ENCODE measurements at regions not wholly inside any gene's neighbourhood (a gene's known extent, or its start where the extent isn't known, plus 50 kb on each side); places are given as distances from the start of the nearest gene placed in this dataset.

DNA sequence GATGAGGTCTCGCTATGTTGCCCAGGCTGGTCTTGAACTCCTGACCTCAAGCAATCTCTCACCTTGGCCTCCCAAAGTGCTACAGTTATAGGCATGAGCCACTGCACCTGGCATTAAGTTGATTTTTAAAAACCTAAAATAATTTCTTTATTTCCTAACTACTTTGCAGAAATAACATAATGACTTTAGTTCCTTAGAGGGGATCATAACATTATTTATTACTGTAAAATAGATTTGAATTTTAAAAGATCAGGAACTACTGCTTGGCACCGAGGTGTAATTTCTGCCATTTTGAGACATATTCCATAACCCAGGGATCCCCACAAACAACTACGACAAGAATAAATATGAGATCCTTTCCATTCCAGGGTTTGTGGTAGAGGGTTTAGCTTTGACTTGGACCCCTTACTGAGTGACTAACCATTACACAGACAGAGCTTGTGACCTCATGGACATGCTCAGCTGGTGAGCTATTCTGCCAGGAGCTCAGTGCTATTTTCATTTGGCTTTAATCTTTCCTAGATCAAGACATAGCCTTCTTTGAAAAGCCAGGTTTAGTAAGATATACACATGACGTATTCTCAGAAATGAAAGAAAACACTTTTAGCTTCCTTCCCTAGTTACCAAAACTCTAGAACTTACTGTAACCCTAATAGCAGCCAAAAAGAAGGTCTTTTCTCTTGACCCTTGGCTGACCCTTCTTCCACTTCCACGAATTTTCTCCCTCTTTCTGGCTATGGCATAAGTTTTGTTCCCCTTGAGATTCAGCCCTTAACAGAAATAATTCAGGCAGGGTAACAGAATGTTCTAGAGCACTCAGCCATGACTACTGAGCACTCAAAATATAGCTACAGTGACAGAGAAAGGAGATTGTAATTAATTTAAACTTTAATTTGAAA, 75.1 kb upstream of the NUDT4 start:
- peaks cover 3% of the 10 kb centered on the region for H3K4me1 Mint-ChIP-seq (ENCODE audit: low read depth)
- CTCF ChIA-PET: interaction anchor here (1.4 kb wide), 1 partner anchor 205 kb away, joined by 3 read pairs; no protein-coding TSS in a partner anchor
- ATAC-seq: no peak
- peaks cover 4% of the 10 kb centered on the region for H3K36me3 Mint-ChIP-seq (ENCODE audit: low read depth)
- POLR2A ChIA-PET: no interaction called here
- no peak for DNase-seq
- H3K9me3 Mint-ChIP-seq (ENCODE audit: insufficient read depth): peaks cover 5% of the 10 kb centered on the region
- H3K4me3 Mint-ChIP-seq: no peak overlapping the region
- peaks cover 8% of the 10 kb centered on the region for H3K27me3 Mint-ChIP-seq (ENCODE audit: low read depth)
- H3K27ac Mint-ChIP-seq: no peak overlapping the region

DNA sequence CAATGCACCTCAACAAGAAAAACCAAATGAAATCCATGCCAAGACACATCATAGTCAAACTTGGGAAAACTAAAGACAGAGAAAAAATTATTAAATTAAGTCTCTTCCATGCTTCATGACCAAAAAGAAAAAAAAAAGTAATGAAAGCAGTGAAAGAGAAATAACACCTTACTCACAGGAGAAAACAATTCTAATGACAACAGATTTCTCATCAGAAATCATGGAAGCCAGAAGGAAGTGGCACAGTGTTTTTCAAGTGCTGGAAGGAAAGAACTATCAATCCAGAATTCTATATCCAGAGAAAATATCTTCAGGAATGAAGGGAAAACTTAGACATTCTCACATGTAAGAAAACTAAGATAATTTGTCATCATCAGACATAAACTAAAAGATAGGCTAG, 71.1 kb upstream of the NUDT4 start:
- H3K27ac Mint-ChIP-seq: no peak overlapping the region
- no peak for ATAC-seq
- DNase-seq: no peak
- H3K4me1 Mint-ChIP-seq (ENCODE audit: low read depth): peaks cover 3% of the 10 kb centered on the region
- H3K9me3 Mint-ChIP-seq (ENCODE audit: insufficient read depth): peaks cover 5% of the 10 kb centered on the region
- ChIA-PET CTCF (no interaction called here), POLR2A (no interaction called here)
- H3K36me3 Mint-ChIP-seq (ENCODE audit: low read depth): peaks cover 4% of the 10 kb centered on the region
- H3K27me3 Mint-ChIP-seq (ENCODE audit: low read depth): peaks cover 9% of the 10 kb centered on the region
- H3K4me3 Mint-ChIP-seq: no peak overlapping the region

DNA sequence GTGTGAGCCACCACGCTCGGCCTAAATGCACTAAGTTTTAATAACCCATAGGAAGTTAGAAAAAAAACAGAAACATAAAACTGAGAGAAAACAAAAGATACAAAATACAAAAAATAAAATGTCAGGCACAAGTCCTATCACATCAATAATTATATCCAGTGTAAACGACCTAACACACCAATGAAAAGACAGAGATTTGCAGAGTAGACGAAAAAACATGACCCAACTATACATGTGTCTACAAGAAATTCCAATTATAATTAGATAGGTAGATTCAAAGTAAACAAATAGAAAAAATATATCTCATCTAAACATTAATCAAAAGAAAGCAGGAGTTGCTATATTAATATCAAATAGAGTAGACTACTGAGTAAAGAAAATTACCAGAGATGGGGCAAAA, 69.4 kb upstream of the NUDT4 start:
- Mint-ChIP-seq H3K27ac (no peak overlapping the region), H3K4me1 (ENCODE audit: low read depth) (no peaks in the 10 kb centered on the region), H3K4me3 (no peak overlapping the region), H3K27me3 (ENCODE audit: low read depth) (peaks cover 9% of the 10 kb centered on the region), H3K9me3 (ENCODE audit: insufficient read depth) (peaks cover 5% of the 10 kb centered on the region), H3K36me3 (ENCODE audit: low read depth) (peaks cover 4% of the 10 kb centered on the region)
- no peak for DNase-seq
- CTCF ChIA-PET: no interaction called here
- POLR2A ChIA-PET: no interaction called here
- ATAC-seq: no peak

DNA sequence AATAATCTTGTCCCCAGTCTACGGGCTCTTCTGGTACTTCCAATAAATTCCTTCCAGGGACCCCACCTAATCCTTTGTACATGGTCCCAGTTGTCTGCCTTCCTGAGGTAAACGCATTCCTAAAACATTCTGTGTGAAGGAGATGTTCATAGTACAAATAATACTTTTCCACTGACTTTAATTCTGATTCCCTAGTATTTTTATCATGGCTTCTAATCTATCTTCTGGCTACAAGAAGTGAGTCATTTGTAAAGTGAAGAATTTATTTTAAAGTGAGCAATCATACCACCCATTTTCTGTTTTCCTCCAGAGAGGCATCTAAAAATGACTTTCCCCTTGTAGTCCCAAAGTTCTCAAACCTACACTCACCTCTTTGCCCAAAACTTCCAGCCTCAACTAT, 65.9 kb upstream of the NUDT4 start:
- no peaks in the 10 kb centered on the region for H3K9me3 Mint-ChIP-seq (ENCODE audit: insufficient read depth)
- no peak overlapping the region for H3K4me3 Mint-ChIP-seq
- H3K27me3 Mint-ChIP-seq (ENCODE audit: low read depth): peaks cover 2% of the 10 kb centered on the region
- DNase-seq (no peak), ATAC-seq (no peak)
- POLR2A ChIA-PET: no interaction called here
- no peaks in the 10 kb centered on the region for H3K4me1 Mint-ChIP-seq (ENCODE audit: low read depth)
- H3K36me3 Mint-ChIP-seq (ENCODE audit: low read depth): no peaks in the 10 kb centered on the region
- H3K27ac Mint-ChIP-seq: no peak overlapping the region
- CTCF ChIA-PET: no interaction called here

DNA sequence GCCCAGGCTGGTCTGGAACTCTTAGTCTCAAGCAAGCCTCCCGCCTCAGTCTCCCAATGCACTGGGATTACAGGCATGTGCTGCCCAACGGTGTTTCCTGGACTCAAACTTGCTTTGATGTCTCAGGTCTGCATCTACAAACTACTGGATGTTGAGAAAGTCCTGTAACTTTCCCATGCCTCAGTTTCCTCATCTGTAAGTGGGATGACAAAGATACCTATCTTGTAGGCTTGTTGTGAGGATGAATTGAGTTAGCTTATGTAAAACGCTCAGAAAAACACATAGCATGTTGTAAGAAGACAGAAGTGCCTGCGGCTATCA, 63.6 kb upstream of the NUDT4 start:
- DNase-seq: no peak
- H3K36me3 Mint-ChIP-seq (ENCODE audit: low read depth): no peaks in the 10 kb centered on the region
- no peak overlapping the region for H3K27ac Mint-ChIP-seq
- H3K4me3 Mint-ChIP-seq: no peak overlapping the region
- no peak for ATAC-seq
- ChIA-PET POLR2A (no interaction called here), CTCF (interaction anchor here (1.6 kb wide), 1 partner anchor 14 kb away, joined by 4 read pairs; no protein-coding TSS in a partner anchor)
- H3K9me3 Mint-ChIP-seq (ENCODE audit: insufficient read depth): no peaks in the 10 kb centered on the region
- no peaks in the 10 kb centered on the region for H3K4me1 Mint-ChIP-seq (ENCODE audit: low read depth)
- H3K27me3 Mint-ChIP-seq (ENCODE audit: low read depth): no peaks in the 10 kb centered on the region

DNA sequence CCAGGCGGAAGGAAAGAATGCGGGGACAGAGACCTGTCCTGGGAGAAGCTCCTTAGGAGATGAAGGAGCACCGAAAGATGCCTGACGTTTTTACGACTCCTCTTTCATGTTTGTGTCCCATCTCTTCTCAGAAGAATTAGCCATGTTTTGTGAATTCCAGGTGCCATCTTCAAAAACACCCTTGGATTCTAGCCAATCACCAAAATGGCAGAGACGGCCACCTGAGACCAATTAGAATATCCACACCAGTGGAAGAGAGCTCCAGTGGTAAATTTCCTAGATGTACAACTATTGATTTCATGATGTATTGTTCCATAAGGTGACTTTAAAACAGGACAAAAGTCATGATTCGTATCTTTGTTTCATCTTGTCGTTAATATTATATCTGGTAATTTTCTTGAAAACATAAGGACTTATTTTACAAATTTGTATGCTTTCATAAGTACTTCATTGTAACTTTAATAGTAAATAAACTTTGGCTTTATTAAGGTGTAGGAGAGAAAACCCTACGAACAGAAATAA, 62.3 kb upstream of the NUDT4 start:
- no peaks in the 10 kb centered on the region for H3K9me3 Mint-ChIP-seq (ENCODE audit: insufficient read depth)

DNA sequence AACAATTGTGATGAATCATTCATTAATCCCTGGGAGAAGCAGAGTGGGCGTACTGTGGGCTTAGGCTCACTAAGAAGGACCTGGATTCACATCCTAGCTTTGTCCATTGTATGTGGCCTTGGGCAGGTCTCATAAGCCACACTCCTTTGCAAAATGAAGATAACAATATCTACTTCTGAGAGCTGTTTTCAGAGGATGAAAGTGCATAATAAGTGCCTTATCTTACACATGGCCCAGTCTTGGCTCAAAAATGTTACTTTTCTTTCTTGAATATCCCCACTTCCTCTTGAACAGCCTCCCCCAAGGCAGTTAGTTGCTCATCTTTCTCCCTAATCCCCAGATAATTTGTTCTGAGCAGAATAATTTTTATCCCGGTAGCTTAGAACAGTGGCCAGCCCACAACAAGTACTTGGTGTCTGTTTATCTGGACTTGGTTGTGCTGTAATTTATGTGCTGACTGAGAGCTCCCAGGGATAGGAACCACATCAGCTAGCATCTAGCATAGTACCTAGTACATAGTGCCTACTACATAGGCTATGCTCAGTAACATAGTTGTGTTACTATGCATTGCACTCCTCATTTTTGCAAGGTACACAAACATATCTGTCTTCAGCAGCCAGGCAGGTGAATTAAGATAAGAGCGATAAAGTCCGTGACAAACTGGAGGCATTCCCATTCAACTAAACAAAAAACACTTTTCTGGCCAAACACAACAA, 61.7 kb upstream of the NUDT4 start:
- ChIA-PET POLR2A (interaction anchor here (0.7 kb wide), 1 partner anchor 82 kb away, joined by 3 read pairs; no protein-coding TSS in a partner anchor), CTCF (no interaction called here)

More for the DNA sequence above, 62.3 kb upstream of the NUDT4 start:
- ATAC-seq (no peak), DNase-seq (no peak)
- POLR2A ChIA-PET: no interaction called here
- Mint-ChIP-seq H3K36me3 (ENCODE audit: low read depth) (no peaks in the 10 kb centered on the region), H3K4me1 (ENCODE audit: low read depth) (no peaks in the 10 kb centered on the region), H3K4me3 (no peak overlapping the region), H3K27me3 (ENCODE audit: low read depth) (no peaks in the 10 kb centered on the region), H3K27ac (no peak overlapping the region)
- CTCF ChIA-PET: no interaction called here

DNA sequence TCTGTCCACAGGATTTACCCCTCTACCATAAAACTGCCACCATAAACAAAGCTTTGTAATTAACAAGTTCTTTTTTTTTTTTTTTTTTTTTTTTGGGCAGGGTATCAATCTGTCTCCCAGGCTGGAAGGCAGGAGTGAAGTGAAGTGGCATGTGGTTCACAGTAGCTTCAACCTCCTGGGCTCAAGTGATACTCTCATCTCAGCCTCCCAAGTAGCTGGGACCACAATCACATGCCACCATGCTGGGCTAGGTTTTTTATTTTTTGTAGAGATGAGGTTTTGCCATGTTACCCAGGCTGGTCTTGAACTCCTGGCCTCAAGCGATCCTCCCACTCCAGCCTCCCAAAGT, 61.1 kb upstream of the NUDT4 start:
- H3K4me1 Mint-ChIP-seq (ENCODE audit: low read depth): no peaks in the 10 kb centered on the region
- H3K36me3 Mint-ChIP-seq (ENCODE audit: low read depth): no peaks in the 10 kb centered on the region
- H3K4me3 Mint-ChIP-seq: no peak overlapping the region
- no peaks in the 10 kb centered on the region for H3K27me3 Mint-ChIP-seq (ENCODE audit: low read depth)
- ATAC-seq (no peak), DNase-seq (no peak)
- ChIA-PET POLR2A (interaction anchor here (0.7 kb wide), 1 partner anchor 81 kb away, joined by 3 read pairs; no protein-coding TSS in a partner anchor), CTCF (interaction anchor here (1.5 kb wide), 1 partner anchor 15 kb away, joined by 3 read pairs; no protein-coding TSS in a partner anchor)
- H3K9me3 Mint-ChIP-seq (ENCODE audit: insufficient read depth): no peaks in the 10 kb centered on the region
- no peak overlapping the region for H3K27ac Mint-ChIP-seq

More for the DNA sequence above, 61.7 kb upstream of the NUDT4 start:
- Mint-ChIP-seq H3K36me3 (ENCODE audit: low read depth) (no peaks in the 10 kb centered on the region), H3K27ac (no peak overlapping the region), H3K4me1 (ENCODE audit: low read depth) (no peaks in the 10 kb centered on the region), H3K9me3 (ENCODE audit: insufficient read depth) (no peaks in the 10 kb centered on the region), H3K4me3 (no peak overlapping the region), H3K27me3 (ENCODE audit: low read depth) (no peaks in the 10 kb centered on the region)
- DNase-seq: no peak
- no peak for ATAC-seq

DNA sequence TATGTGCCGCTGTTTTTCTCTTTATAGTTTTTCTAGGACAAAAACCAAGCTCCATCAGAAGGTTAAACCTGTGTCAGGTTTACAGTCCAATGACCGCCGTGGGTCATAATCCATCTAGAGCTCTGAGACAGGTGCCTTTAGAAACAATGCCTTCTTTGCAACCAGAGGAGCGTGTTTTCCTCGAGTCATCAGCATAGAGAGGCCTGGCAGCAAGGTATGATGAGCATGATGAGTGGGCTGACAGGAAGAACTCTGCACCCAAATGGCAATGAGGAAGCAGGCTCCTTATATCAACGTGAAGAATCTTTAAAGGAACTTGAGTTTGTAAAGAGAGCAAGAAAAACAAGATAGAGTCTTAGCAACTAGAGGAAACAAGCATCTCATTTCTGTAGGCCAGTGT, 60.5 kb upstream of the NUDT4 start:
- CTCF ChIA-PET: interaction anchor here (1.5 kb wide), 1 partner anchor 16 kb away, joined by 3 read pairs; no protein-coding TSS in a partner anchor
- ATAC-seq (no peak), DNase-seq (no peak)
- Mint-ChIP-seq H3K9me3 (ENCODE audit: insufficient read depth) (no peaks in the 10 kb centered on the region), H3K36me3 (ENCODE audit: low read depth) (no peaks in the 10 kb centered on the region), H3K27me3 (ENCODE audit: low read depth) (no peaks in the 10 kb centered on the region), H3K27ac (no peak overlapping the region), H3K4me3 (no peak overlapping the region), H3K4me1 (ENCODE audit: low read depth) (no peaks in the 10 kb centered on the region)
- POLR2A ChIA-PET: no interaction called here

DNA sequence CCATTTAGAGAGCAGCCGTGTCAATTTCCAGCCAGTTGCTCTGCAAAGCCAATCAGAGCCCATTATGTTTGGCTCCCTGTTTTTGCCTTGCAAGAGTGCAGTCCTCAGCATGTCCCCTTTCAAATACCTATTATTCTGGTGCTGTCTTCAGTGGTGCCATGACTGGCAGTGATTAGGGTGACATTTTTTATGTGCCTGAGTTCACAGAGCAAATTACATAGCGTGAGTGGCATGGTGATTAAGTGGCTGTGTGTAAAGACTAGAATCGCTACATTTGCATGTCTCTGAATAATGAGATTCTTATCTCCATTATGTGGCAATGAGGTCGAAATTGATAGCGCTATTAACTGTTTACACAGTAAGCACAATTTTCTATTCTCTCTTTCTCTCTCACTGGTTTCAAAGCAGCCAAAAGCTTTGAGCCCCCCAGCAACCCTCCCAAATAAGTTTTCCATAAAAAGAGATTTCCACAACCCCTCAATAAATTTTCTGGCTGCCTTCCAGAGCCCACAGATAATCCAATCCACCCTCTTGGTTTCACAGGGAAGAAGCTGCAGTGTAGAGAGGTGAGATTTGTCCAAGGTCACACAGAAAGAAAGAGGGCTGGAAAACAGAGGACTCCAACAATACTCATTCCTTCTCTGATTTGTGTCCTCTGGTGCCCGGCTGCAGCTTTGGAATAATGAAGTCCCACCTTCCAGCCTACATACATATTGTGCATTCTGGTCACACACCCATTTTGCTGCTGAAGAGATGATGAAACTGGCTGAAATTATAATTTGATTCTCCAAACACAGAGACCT, 58.8 kb upstream of the NUDT4 start:
- ATAC-seq: no peak
- ChIA-PET POLR2A (no interaction called here), CTCF (no interaction called here)
- Mint-ChIP-seq H3K9me3 (ENCODE audit: insufficient read depth) (no peaks in the 10 kb centered on the region), H3K4me3 (no peak overlapping the region), H3K27ac (no peak overlapping the region), H3K4me1 (ENCODE audit: low read depth) (peaks cover 6% of the 10 kb centered on the region), H3K36me3 (ENCODE audit: low read depth) (no peaks in the 10 kb centered on the region), H3K27me3 (ENCODE audit: low read depth) (no peaks in the 10 kb centered on the region)
- DNase-seq: no peak

DNA sequence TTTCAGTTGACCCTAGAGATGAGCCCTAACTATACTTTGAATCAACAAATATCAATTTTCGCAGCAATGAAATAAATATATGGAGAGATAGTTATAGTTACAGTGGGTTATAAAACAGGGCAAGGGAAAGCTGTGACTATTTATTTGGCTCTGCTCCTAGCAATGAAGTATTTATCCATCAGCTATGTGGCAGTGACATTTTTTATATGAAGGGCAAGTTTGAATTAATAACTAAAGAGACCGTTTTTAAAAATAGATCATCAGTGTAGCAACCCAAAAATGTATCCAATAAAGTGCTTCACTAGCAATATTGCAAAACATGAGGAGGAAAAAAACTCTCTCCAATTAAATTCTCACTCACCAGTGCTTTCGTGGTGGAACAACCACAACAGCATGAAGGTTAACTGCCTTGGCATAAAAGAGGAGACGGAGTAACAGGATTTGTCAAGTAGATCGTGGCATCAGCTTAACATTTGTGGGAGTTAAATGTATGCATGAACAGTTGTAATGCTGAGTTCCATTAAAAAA, 58.1 kb upstream of the NUDT4 start:
- ChIA-PET POLR2A (no interaction called here), CTCF (no interaction called here)
- Mint-ChIP-seq H3K36me3 (ENCODE audit: low read depth) (no peaks in the 10 kb centered on the region), H3K9me3 (ENCODE audit: insufficient read depth) (no peaks in the 10 kb centered on the region), H3K4me1 (ENCODE audit: low read depth) (peaks cover 9% of the 10 kb centered on the region), H3K27ac (no peak overlapping the region), H3K4me3 (no peak overlapping the region), H3K27me3 (ENCODE audit: low read depth) (no peaks in the 10 kb centered on the region)
- ATAC-seq: no peak
- DNase-seq: no peak
